Skeletal muscle tissue (tissue), 3 donors: ENCODE measurements at regions not wholly inside any gene's neighbourhood (a gene's known extent, or its start where the extent isn't known, plus 50 kb on each side); places are given as distances from the start of the nearest gene placed in this dataset.
"Not testable (repeated sequence)": the region's sequence is repeated elsewhere in the genome, so short reads cannot be mapped to it uniquely, and the experiment has no call there.

ENCODE experiments used
- H3K27ac ChIP-seq: one replicate; pipeline ENCODE4 v1.7.0; 2013; ENCODE audit warnings: mild to moderate bottlenecking, low read depth, low read length, inconsistent platforms
- H3K27me3 ChIP-seq, 3 donors: one replicate each; pipeline ENCODE4 v1.7.0; 2013; ENCODE audit warnings: low read length in 3 of 3; ENCODE audit not compliant: control insufficient read depth in 3 of 3, insufficient read depth in 3 of 3
- H3K36me3 ChIP-seq, 3 donors: one replicate each; pipeline ENCODE4 v1.7.0; 2013; ENCODE audit warnings: low read length in 3 of 3; ENCODE audit not compliant: control insufficient read depth in 3 of 3, insufficient read depth in 3 of 3
- H3K4me1 ChIP-seq, 3 donors: one replicate each; pipeline ENCODE4 v1.7.0; 2013; ENCODE audit warnings: low read length in 3 of 3, mild to moderate bottlenecking in 3 of 3; ENCODE audit not compliant: control insufficient read depth in 3 of 3, insufficient read depth in 3 of 3
- H3K4me3 ChIP-seq, 3 donors: one replicate each; pipeline ENCODE4 v1.7.0; 2013; ENCODE audit warnings: low read length in 3 of 3
- H3K9ac ChIP-seq, 3 donors: one replicate each; pipeline ENCODE4 v1.7.0; 2013; ENCODE audit warnings: low read length in 3 of 3, mild to moderate bottlenecking in 3 of 3, moderate library complexity in 2 of 3, low read depth in 1 of 3
- H3K9me3 ChIP-seq, 3 donors: one replicate each; pipeline ENCODE4 v1.7.0; 2013; ENCODE audit warnings: low read length in 3 of 3; ENCODE audit not compliant: control insufficient read depth in 3 of 3
- donor health status: Osteomylitis.

DNA sequence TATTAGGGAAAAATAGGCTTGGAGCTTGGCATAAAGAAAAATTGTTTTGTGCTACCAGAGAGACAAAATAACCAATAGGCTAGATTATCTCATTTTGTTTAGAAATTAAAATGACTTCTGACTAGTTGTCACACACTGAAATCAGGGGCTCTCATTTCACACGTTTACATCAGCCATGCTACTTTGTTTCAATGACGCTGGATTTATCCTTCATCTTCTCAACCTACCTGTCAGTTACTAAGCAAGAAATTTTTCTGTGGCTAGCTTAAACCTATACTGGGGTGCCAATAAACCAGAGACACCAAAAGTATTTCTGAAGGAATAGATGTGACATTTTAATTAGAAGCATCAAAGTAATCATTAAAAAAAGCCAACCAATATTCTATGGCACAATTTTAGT lies 518.1 kb upstream of the NR5A2 start:
- H3K36me3 ChIP-seq, result no peaks in the 10 kb centered on the region
- no peaks in the 10 kb centered on the region for H3K27me3 ChIP-seq
- H3K4me1 ChIP-seq, result no peaks in the 10 kb centered on the region
- H3K4me3 ChIP-seq, result no peak overlapping the region
- H3K9ac ChIP-seq, result no peak overlapping the region
- no peaks in the 10 kb centered on the region for H3K9me3 ChIP-seq
- H3K27ac ChIP-seq, result no peak overlapping the region

DNA sequence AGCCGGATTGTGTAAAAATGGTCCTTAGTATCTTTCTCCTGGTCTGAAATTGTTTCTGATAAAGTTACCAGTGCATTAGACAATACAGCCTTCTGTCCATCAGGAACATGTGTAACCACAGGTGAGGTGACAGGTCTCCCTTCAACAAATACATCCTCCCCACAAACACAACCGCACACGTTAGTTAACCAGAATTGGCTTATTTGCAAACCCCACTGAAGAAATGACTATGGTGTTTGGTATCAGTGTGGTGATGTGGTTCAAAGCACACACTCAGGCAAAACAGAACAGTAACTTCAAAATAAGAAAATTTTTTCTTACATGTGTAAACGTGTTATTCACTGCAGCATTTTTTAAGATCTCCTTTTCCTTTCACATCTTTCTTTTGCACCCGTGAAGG lies 517.2 kb upstream of the NR5A2 start:
- H3K27me3 ChIP-seq, result no peaks in the 10 kb centered on the region
- no peak overlapping the region for H3K9ac ChIP-seq
- no peak overlapping the region for H3K4me3 ChIP-seq
- H3K27ac ChIP-seq, result no peak overlapping the region
- no peaks in the 10 kb centered on the region for H3K36me3 ChIP-seq
- no peaks in the 10 kb centered on the region for H3K9me3 ChIP-seq
- no peaks in the 10 kb centered on the region for H3K4me1 ChIP-seq

DNA sequence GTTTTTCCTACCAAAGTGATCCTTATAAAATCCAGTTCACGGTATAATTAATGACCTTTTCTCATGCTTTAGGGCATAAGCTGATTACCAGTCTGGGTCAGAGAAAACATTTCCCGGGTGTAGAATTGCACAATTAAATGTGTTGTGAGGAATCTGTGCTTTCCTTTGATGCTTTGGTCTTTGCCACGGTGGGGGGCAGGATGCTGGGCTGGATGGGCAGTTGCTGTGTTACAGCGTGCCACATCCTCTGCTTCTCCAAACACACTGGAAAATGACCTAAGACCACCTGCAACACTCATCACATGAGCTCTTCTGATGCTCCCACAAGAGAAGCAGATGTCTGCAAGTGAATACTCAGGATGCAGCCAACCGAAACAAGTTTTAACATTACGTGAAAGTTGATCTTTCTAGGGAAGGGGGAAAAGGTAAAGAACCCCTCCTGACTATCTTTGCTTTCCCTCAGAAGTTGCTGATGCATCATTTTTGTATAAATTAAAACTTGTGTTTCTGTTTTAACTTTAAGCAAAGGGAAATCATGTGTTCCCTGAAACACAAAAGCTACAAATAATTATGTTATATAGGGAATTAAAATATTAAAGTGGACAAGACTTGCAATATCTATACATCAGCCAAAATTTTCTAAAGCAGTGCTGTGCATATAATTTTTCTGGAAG lies 515.3 kb upstream of the NR5A2 start:
- Histone ChIP-seq H3K27me3 (no peaks in the 10 kb centered on the region), H3K36me3 (no peaks in the 10 kb centered on the region), H3K27ac (no peak overlapping the region), H3K4me3 (no peak overlapping the region), H3K9me3 (no peaks in the 10 kb centered on the region), H3K4me1 (no peaks in the 10 kb centered on the region), H3K9ac (no peak overlapping the region)

DNA sequence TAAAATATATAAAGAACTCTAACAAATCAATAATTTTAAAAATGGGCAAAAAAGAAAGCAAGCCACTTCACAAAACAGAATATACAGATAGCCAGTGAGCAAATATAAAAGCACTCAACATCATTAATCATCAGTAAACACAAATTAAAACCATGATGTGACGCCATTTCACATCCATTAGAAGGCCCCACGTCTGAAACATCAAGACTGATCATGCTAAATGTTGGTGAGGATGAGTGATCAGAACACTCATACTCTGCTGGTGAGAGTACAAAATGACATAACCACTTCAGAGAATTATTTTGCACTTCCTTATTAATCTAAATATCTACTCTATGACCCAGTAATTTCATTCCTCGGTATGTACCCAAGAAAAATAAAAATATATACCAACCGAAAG lies 512.2 kb upstream of the NR5A2 start:
- Histone ChIP-seq H3K9me3 (no peaks in the 10 kb centered on the region), H3K36me3 (no peaks in the 10 kb centered on the region), H3K4me1 (no peaks in the 10 kb centered on the region), H3K9ac (no peak overlapping the region), H3K4me3 (no peak overlapping the region), H3K27me3 (no peaks in the 10 kb centered on the region), H3K27ac (no peak overlapping the region)

DNA sequence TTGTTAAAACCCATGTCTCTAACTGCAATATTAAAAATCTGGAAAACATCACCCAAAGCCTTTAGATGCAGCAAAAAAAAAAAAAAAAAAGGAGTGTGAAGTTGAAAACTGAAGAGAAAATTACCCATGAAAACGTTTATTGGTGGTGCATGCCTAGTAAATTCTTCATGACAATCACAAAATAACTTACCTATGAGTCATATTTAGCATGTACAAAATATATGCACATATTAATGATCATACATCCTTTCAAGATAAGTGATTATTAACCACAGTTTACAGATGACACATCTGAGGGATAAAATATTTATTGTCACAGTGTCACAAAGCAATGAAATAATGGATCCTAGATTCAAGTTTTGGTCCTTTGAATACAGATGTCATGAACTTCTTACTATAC lies 505.2 kb upstream of the NR5A2 start:
- no peak overlapping the region for H3K27ac ChIP-seq
- no peak overlapping the region for H3K9ac ChIP-seq
- no peaks in the 10 kb centered on the region for H3K4me1 ChIP-seq
- no peak overlapping the region for H3K4me3 ChIP-seq
- H3K36me3 ChIP-seq, result no peaks in the 10 kb centered on the region
- no peaks in the 10 kb centered on the region for H3K9me3 ChIP-seq
- no peaks in the 10 kb centered on the region for H3K27me3 ChIP-seq

DNA sequence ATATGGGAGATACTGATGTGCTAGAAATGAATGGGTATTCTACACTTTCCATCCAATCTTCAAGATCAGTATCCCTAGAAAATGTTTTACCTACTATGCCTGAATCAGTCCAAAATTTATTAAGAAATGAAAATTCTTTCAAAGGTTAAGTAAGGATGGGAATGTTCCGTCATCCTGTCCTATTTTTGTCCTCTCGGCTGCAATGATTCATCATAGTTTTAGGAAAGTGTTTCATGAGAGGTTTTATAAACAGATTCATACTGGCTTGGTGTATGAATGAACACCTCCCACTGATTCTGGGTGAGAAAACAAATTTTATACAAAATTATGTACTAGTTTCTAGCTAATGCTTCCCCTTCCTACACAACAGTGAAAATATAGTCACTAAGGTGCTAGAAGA lies 504.6 kb upstream of the NR5A2 start:
- Histone ChIP-seq H3K36me3 (no peaks in the 10 kb centered on the region), H3K9me3 (no peaks in the 10 kb centered on the region), H3K4me1 (no peaks in the 10 kb centered on the region), H3K27ac (no peak overlapping the region), H3K27me3 (no peaks in the 10 kb centered on the region), H3K4me3 (no peak overlapping the region), H3K9ac (no peak overlapping the region)

DNA sequence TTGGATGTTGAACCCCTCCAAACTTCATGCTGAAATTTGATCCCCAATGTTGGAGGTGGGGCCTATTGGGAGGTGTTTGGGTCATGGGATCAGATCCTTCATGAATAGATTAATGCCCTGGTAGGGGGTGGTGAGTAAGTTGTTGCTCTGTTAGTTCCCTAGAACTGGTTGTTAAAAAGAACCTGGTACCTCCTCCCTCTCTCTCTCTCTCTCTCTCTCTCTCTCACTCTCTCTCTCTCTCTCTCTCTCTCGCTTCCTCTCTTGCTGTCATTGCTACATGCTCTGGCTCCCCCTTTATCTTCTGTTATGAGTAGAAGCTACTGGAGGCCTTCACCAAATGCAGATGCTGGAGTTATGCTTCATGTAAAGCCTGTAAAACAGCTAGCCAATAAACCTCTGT lies 498.2 kb upstream of the NR5A2 start:
- no peak overlapping the region for H3K4me3 ChIP-seq
- H3K36me3 ChIP-seq, result no peaks in the 10 kb centered on the region
- H3K9ac ChIP-seq, result no peak overlapping the region
- H3K4me1 ChIP-seq, result no peaks in the 10 kb centered on the region
- H3K27me3 ChIP-seq, result no peaks in the 10 kb centered on the region
- H3K27ac ChIP-seq, result no peak overlapping the region
- H3K9me3 ChIP-seq, result no peaks in the 10 kb centered on the region

DNA sequence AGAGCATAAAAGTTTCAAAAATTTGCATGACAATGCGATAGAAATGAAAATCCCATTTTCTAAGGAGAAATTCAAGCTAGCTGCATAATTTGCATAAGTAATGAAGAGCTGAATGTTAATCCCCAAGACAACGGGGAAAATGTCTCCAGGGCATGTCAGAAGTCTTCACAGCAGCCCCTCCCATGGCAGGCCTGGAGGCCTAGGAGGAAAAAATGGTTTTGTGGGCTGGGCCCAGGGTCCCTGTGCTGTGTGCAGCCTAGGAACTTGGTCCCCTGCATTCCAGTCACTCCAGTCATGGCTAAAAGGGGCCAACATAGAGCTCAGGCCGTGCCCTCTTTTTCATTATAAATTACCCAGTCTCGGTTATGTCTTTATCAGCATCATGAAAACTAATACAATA lies 494.1 kb upstream of the NR5A2 start:
- not testable (repeated sequence) for H3K9me3 ChIP-seq

DNA sequence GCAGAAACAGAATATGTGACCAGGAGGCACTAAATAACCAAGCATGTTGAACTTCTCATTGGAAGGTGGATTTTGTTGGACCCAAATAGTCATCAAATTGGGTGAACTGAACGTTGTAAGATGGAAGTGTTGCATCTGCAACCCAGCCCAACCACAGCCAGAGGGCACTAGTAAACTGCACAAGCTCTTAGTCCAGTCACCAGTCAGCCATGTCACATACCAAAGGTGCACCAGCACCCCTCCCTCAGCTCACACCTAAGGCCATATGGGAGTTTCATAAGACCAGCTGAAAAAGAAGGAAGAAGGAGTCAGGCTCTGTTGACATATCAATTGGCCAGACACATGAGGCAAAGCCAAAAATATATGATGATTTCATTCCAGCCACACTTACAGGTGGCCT lies 481.7 kb upstream of the NR5A2 start:
- Histone ChIP-seq H3K9ac (no peak overlapping the region), H3K9me3 (no peaks in the 10 kb centered on the region), H3K4me3 (no peak overlapping the region), H3K27ac (no peak overlapping the region), H3K4me1 (peaks cover 0 to 4% (median 0%) of the 10 kb centered on the region in 3 donors), H3K27me3 (no peaks in the 10 kb centered on the region), H3K36me3 (no peaks in the 10 kb centered on the region)

More for the DNA sequence above, 494.1 kb upstream of the NR5A2 start:
- H3K4me3 ChIP-seq, H3K27ac ChIP-seq, H3K36me3 ChIP-seq, H3K9ac ChIP-seq, H3K4me1 ChIP-seq, H3K27me3 ChIP-seq: not testable (repeated sequence)

DNA sequence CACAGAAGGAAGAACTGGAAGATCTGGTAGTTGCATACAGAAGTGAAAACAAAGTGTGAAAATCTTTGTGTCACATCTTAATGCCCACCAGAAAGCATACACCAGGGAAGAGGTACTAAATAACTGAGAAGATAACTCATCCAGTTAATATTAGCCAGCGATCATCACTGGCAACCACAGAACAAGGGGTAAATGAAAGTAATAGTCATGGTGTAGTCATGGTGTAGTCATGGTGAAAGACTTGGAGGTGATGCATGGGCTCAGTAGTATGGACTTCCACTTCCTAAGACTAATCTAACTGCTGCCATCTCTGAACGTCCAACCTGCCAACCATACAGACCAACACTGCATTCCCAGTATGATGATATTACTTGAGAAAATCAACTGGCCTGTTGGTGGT lies 481.2 kb upstream of the NR5A2 start:
- H3K36me3 ChIP-seq, result no peaks in the 10 kb centered on the region
- peaks cover 0 to 4% (median 0%) of the 10 kb centered on the region in 3 donors for H3K4me1 ChIP-seq
- H3K27ac ChIP-seq, result no peak overlapping the region
- no peak overlapping the region for H3K4me3 ChIP-seq
- H3K9me3 ChIP-seq, result no peaks in the 10 kb centered on the region
- H3K27me3 ChIP-seq, result no peaks in the 10 kb centered on the region
- H3K9ac ChIP-seq, result no peak overlapping the region

DNA sequence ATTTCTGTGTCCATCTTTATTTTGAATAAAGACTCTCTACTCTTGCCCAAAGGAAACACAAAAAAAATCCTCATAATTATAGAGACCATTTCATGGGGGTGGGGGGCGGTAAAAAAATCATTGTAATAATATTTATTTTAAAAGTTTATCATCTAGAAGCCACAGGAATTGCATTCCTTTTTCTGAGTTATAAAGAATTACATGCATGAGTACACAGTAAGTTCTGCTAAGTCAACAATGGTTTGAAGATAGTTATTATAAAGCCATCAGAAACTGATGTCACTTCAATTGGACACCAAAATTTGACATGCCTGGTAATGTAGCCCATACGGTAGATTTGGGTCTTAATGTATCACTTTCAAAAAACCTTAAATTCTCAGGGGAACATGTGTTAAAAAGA lies 478.1 kb upstream of the NR5A2 start:
- Histone ChIP-seq H3K36me3 (no peaks in the 10 kb centered on the region), H3K9me3 (no peaks in the 10 kb centered on the region), H3K4me3 (no peak overlapping the region), H3K27me3 (no peaks in the 10 kb centered on the region), H3K4me1 (peaks cover 0 to 4% (median 0%) of the 10 kb centered on the region in 3 donors), H3K27ac (no peak overlapping the region), H3K9ac (no peak overlapping the region)
